SK-N-SH (cell line): ENCODE measurements at regions not wholly inside any gene's neighbourhood (a gene's known extent, or its start where the extent isn't known, plus 50 kb on each side); places are given as distances from the start of the nearest gene placed in this dataset.

Experiments
- CHD2 ChIP-seq: fragments of 150-350 bp; IDR thresholded peaks from 2 replicates; pipeline ENCODE4 v1.6.1; 2018; ENCODE audit warnings: low read length; ENCODE audit not compliant: partially characterized antibody
- EP300 ChIP-seq, 2 experiments: IDR thresholded peaks; 2 replicates each; pipeline versions ENCODE4 v1.4.0 to v1.6.1; 2012; ENCODE audit warnings: borderline replicate concordance in 1 of 2, low read depth in 1 of 2, low read length in 1 of 2
- GABPA ChIP-seq: IDR thresholded peaks from 2 replicates; pipeline ENCODE4 v1.4.0; 2012; ENCODE audit warnings: low read depth, mild to moderate bottlenecking
- POLR2AphosphoS5 ChIP-seq: IDR thresholded peaks from 2 replicates; pipeline ENCODE4 v1.6.1; 2012; ENCODE audit warnings: low read depth, low read length
- RCOR1 ChIP-seq: fragments of 150-350 bp; IDR thresholded peaks from 2 replicates; pipeline ENCODE4 v1.6.1; 2017; ENCODE audit warnings: antibody characterized with exemption, low read length
- SIN3A ChIP-seq: IDR thresholded peaks from 2 replicates; pipeline ENCODE4 v1.6.1; 2012; ENCODE audit warnings: low read depth, mild to moderate bottlenecking, low read length, moderate library complexity, borderline replicate concordance
- TCF12 ChIP-seq: IDR thresholded peaks from 2 replicates; pipeline ENCODE4 v1.4.0; 2012
- TF ChIP-seq, protein P1 (sequence below): fragments of 200-600 bp; sonication (generic); IDR thresholded peaks from 2 replicates; pipeline ENCODE4 v1.6.1; 2017; ENCODE audit warnings: antibody characterized with exemption, mild to moderate bottlenecking, moderate library complexity
- TF ChIP-seq, protein P2 (sequence below): IDR thresholded peaks from 2 replicates; pipeline ENCODE4 v1.4.0; 2012; ENCODE audit warnings: low read depth, borderline replicate concordance
- TF ChIP-seq, protein P3 (sequence below): IDR thresholded peaks from 2 replicates; pipeline ENCODE4 v1.6.1; 2012; ENCODE audit warnings: mild to moderate bottlenecking, low read depth, low read length, moderate library complexity
- TF ChIP-seq, protein P4 (sequence below): IDR thresholded peaks from 2 replicates; pipeline ENCODE4 v1.4.0; 2012; ENCODE audit warnings: low read depth

- TF ChIP-seq CHD2 (no peak), GABPA (no peak), TCF12 (no peak), POLR2AphosphoS5 (no peak), RCOR1 (no peak), SIN3A (no peak), EP300 (IDR thresholded peaks at IDR 0.05; ENCODE audit: borderline replicate concordance in 1 of 2, low read depth in 1 of 2, low read length in 1 of 2) (no peak)
- TF ChIP-seq, protein P1, sequence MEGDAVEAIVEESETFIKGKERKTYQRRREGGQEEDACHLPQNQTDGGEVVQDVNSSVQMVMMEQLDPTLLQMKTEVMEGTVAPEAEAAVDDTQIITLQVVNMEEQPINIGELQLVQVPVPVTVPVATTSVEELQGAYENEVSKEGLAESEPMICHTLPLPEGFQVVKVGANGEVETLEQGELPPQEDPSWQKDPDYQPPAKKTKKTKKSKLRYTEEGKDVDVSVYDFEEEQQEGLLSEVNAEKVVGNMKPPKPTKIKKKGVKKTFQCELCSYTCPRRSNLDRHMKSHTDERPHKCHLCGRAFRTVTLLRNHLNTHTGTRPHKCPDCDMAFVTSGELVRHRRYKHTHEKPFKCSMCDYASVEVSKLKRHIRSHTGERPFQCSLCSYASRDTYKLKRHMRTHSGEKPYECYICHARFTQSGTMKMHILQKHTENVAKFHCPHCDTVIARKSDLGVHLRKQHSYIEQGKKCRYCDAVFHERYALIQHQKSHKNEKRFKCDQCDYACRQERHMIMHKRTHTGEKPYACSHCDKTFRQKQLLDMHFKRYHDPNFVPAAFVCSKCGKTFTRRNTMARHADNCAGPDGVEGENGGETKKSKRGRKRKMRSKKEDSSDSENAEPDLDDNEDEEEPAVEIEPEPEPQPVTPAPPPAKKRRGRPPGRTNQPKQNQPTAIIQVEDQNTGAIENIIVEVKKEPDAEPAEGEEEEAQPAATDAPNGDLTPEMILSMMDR: no peak
- TF ChIP-seq, protein P2, sequence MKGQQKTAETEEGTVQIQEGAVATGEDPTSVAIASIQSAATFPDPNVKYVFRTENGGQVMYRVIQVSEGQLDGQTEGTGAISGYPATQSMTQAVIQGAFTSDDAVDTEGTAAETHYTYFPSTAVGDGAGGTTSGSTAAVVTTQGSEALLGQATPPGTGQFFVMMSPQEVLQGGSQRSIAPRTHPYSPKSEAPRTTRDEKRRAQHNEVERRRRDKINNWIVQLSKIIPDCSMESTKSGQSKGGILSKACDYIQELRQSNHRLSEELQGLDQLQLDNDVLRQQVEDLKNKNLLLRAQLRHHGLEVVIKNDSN: no peak
- TF ChIP-seq, protein P3, sequence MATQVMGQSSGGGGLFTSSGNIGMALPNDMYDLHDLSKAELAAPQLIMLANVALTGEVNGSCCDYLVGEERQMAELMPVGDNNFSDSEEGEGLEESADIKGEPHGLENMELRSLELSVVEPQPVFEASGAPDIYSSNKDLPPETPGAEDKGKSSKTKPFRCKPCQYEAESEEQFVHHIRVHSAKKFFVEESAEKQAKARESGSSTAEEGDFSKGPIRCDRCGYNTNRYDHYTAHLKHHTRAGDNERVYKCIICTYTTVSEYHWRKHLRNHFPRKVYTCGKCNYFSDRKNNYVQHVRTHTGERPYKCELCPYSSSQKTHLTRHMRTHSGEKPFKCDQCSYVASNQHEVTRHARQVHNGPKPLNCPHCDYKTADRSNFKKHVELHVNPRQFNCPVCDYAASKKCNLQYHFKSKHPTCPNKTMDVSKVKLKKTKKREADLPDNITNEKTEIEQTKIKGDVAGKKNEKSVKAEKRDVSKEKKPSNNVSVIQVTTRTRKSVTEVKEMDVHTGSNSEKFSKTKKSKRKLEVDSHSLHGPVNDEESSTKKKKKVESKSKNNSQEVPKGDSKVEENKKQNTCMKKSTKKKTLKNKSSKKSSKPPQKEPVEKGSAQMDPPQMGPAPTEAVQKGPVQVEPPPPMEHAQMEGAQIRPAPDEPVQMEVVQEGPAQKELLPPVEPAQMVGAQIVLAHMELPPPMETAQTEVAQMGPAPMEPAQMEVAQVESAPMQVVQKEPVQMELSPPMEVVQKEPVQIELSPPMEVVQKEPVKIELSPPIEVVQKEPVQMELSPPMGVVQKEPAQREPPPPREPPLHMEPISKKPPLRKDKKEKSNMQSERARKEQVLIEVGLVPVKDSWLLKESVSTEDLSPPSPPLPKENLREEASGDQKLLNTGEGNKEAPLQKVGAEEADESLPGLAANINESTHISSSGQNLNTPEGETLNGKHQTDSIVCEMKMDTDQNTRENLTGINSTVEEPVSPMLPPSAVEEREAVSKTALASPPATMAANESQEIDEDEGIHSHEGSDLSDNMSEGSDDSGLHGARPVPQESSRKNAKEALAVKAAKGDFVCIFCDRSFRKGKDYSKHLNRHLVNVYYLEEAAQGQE: no peak
- TF ChIP-seq, protein P4, sequence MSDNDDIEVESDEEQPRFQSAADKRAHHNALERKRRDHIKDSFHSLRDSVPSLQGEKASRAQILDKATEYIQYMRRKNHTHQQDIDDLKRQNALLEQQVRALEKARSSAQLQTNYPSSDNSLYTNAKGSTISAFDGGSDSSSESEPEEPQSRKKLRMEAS: no peak
These were observed 184.7 kb upstream of the PPP1R26 start for GRCh38 chr9:135294836-135295235.
